Body of pancreas (tissue), 4 donors: ENCODE measurements at regions not wholly inside any gene's neighbourhood (a gene's known extent, or its start where the extent isn't known, plus 50 kb on each side); places are given as distances from the start of the nearest gene placed in this dataset.

Source experiments
- CTCF ChIP-seq, 7 experiments: fragments of 450-650 bp in 4 of 7; fragments of 200-600 bp in 3 of 7; sonication (generic) in 3 of 7; IDR thresholded peaks; one replicate each; pipeline ENCODE4 v1.5.1; 2016 to 2019; ENCODE audit warnings: antibody characterized with exemption in 7 of 7
- POLR2A ChIP-seq, 3 donors: fragments of 450-650 bp; IDR thresholded peaks; one replicate each; pipeline ENCODE4 v1.6.1; 2016; ENCODE audit warnings: antibody characterized with exemption in 3 of 3, mild to moderate bottlenecking in 2 of 3

GRCh38 chr1:204751480-204751879 lies 65.9 kb upstream of the LRRN2 start:
- TF ChIP-seq CTCF (IDR thresholded peaks at IDR 0.05) (no peak), POLR2A (IDR thresholded peaks at IDR 0.05) (no peak)
